G401 (cell line): ENCODE measurements at regions not wholly inside any gene's neighbourhood (a gene's known extent, or its start where the extent isn't known, plus 50 kb on each side); places are given as distances from the start of the nearest gene placed in this dataset.
"Not testable (repeated sequence)": the region's sequence is repeated elsewhere in the genome, so short reads cannot be mapped to it uniquely, and the experiment has no call there.

Experiments
- DNase-seq: peaks from one replicate; pipeline ENCODE4 v3.0.0-alpha.2; 2015; ENCODE audit warnings: low spot score
- in situ Hi-C: cut with HindIII; loops from 2 replicates; pipeline ENCODE4 v1.10.0; 2016; ENCODE audit warnings: low sequenced_read_pairs, mixed read lengths

- DNase-seq = no peak
- in situ Hi-C loops = no loop called here
These were observed 2020.7 kb upstream of the WWC1 start for GRCh38 chr5:166270712-166271111.

DNA sequence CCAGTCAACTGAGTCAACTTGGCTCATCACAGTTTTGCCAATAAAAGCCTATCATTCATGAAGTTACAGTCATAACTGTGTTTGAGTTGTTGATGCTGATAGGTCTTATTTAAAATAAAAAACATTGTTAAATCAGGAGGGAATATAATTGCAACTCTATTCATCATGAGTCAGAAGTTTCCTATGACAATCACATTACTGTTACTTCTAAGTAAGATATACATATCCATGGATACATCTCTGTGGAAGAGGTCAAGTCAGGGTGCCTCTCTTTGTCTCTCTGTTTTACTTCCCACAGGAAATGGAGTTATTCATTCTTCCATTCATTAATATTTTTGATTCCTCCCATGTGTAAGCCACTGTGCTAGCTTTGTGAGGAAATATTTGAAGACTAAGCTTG, 2015.4 kb upstream of the WWC1 start:
- DNase-seq = no peak
- in situ Hi-C loops = no loop called here

- in situ Hi-C loops = no loop called here
- DNase-seq = no peak
These were observed 2011.6 kb upstream of the WWC1 start for GRCh38 chr5:166279828-166280227.

DNA sequence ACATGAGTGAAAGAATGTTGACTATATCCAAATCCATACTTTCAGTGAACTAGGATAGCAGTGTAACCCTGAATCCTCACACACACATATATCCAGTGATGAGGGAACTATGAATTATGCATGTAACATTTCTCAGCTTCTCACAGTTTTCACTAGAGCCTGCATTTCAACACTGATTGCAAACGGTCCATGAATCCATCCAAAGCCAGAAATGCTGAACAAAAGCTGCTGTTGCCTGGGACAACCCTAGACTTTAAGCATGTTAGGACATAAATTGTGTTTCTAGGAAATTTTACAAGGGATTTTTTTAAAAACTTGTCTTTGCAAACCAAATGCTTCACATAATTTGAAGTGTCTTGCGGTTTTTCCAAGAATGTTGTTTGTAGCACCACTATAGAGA, 2010.0 kb upstream of the WWC1 start:
- DNase-seq = no peak
- in situ Hi-C loops = no loop called here

DNA sequence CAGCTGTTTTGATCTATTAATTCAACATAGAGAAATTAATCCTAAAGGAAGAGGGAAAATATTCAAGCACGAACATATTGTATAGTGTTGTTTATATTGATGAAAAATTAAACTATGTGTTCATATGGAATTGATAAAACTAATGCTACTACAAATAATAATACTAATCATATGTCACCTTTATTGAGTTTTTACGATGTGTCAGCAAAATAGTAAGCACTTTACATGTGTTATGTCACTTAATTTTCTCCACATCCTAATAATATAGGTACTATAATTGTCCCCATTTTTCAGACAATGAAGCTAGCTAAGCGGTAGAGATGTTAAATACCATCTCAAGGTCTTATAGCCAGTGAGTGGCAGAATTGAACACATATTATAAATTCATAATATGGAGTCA, 2008.5 kb upstream of the WWC1 start:
- in situ Hi-C loops = no loop called here
- DNase-seq = no peak

- in situ Hi-C loops = no loop called here
- DNase-seq = no peak
These were observed 2006.1 kb upstream of the WWC1 start for GRCh38 chr5:166285361-166285760.

- in situ Hi-C loops = no loop called here
- no peak for DNase-seq
These were observed 2004.6 kb upstream of the WWC1 start for GRCh38 chr5:166286832-166287231.

- DNase-seq = no peak
- in situ Hi-C loops = no loop called here
These were observed 2003.6 kb upstream of the WWC1 start for GRCh38 chr5:166287866-166288265.

DNA sequence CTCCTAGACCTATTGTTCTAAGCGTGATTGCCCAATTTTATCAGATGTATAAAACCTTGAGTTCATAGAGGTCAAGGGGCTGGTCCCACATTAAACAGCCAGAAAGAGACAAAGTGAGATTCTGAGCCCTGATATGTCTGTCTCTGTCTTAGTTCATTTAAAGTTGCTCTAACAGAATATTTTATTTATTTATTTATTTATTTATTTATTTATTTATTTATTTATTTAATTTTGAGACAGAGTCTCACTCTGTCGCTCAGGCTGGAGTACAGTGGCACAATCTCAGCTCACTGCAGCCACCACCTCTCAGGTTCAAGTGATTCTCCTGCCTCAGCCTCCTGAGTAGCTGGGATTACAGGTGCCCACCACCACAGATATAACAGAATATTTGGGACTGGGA, 1999.6 kb upstream of the WWC1 start:
- in situ Hi-C loops, DNase-seq: not testable (repeated sequence)

- no peak for DNase-seq
- in situ Hi-C loops = no loop called here
These were observed 1997.6 kb upstream of the WWC1 start for GRCh38 chr5:166293892-166294291.

GRCh38 chr5:166302166-166302565, 1989.3 kb upstream of the WWC1 start:
- in situ Hi-C loops = no loop called here
- DNase-seq = no peak

- no peak for DNase-seq
- in situ Hi-C loops = no loop called here
These were observed 1974.0 kb upstream of the WWC1 start for GRCh38 chr5:166317425-166317824.

- in situ Hi-C loops = no loop called here
- no peak for DNase-seq
These were observed 1970.4 kb upstream of the WWC1 start for GRCh38 chr5:166320920-166321480.

GRCh38 chr5:166324372-166324771, 1967.1 kb upstream of the WWC1 start:
- DNase-seq = no peak
- in situ Hi-C loops = no loop called here

- in situ Hi-C loops = no loop called here
- DNase-seq = no peak
These were observed 1962.2 kb upstream of the WWC1 start for GRCh38 chr5:166329149-166329800.

DNA sequence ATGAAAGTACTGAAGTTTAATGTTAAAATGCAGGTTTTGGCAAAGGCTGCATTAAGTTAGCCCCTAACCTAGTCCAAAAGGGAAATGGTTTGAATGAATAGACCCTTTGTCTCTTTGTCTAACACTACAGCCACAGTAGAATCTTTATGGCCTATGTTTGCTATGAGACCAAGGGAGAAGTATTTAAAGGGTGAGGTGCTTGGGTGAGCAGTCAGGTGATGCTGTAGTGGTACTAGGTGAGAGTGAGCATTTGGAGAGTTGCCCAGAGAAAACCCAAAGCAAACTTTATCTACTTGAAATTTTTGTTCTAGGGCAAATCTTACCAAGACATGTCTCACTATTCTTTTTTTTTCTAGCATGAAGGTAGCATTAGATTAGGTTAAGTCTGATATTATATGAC, 1961.4 kb upstream of the WWC1 start:
- in situ Hi-C loops = no loop called here
- no peak for DNase-seq

DNA sequence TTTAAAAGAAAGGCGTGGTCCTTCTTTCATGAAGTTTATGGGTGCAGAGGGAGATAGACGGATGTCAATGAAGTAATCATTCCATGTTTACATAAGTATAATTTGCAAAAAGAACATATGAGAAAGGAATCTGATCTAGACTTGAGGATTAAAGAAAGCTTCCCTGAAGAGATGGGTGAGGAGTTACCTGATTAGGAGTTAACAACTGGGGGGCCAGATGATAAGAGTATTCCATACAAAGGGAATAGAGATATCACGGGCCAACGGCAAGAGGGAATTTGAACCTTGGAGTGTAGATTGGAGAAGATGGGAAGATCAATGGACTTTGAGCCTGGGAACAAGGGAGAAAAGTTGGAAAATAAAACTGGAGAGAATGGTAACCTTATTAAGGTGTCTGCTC, 1959.9 kb upstream of the WWC1 start:
- no peak for DNase-seq
- in situ Hi-C loops = no loop called here

- DNase-seq = no peak
- in situ Hi-C loops = no loop called here
These were observed 1952.6 kb upstream of the WWC1 start for GRCh38 chr5:166338801-166339200.

DNA sequence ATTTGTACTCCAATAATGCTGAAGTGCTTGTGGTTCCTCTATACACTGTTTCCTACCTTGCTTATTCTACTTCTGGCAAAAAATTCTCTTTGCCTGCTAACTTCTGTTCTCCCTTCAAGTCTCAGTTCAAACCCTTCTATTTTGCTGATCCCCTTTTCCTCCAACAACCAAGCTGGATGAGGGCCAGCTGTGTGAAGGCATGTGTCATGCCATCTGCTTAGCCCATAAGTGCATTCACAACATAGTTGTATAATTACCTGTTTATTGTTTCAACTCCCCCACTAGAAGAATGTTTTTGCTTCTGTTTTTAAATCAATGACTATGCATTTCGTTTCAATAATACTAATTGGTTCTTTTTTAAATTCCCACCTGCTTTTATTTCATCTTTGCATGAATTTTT, 1951.4 kb upstream of the WWC1 start:
- in situ Hi-C loops = no loop called here
- DNase-seq = no peak

GRCh38 chr5:166341740-166342337, 1949.6 kb upstream of the WWC1 start:
- no peak for DNase-seq
- in situ Hi-C loops = no loop called here

GRCh38 chr5:166342402-166342801, 1949.0 kb upstream of the WWC1 start:
- in situ Hi-C loops = no loop called here
- no peak for DNase-seq
